HepG2 (cell line): ENCODE measurements at regions not wholly inside any gene's neighbourhood (a gene's known extent, or its start where the extent isn't known, plus 50 kb on each side); places are given as distances from the start of the nearest gene placed in this dataset.
A peak's percentile ranks its signal among the peaks of the same experiment; 100 is the strongest.
"Not testable (repeated sequence)": the region's sequence is repeated elsewhere in the genome, so short reads cannot be mapped to it uniquely, and the experiment has no call there.

Experiments
- ATAC-seq: fragments of 200-7000 bp; cut with Tn5 transposase; 3 replicates; pipeline ENCODE4 v1.9.1; 2020; ENCODE audit warnings: mild to moderate bottlenecking, moderate library complexity
- BruUV-seq: library from RNA; stranded (reverse); fragments of 400-500 nt; replicated peaks from 2 replicates; lab custom pipeline; 2021; lab: Mats Ljungman, UMichigan
- CTCF ChIA-PET: fragments of 300-600 bp; formaldehyde crosslinking; extraction: SDS; loops from one replicate; lab custom pipeline; 2021; ENCODE audit warnings: low total read pairs, inconsistent platforms, low intra/inter-chr PET ratio; lab: Yijun Ruan, JAX
- POLR2A ChIA-PET: fragments of 350-600 bp; sonication (Branson Sonifier 250); formaldehyde crosslinking; loops from one replicate; lab custom pipeline; 2020; ENCODE audit warnings: antibody characterized with exemption, inconsistent platforms; lab: Yijun Ruan, JAX
- DNase-seq: peaks from one replicate; pipeline ENCODE4 v3.0.0-alpha.2; 2015; ENCODE audit warnings: low spot score
- FAIRE-seq: peaks from 3 replicates; lab custom pipeline; 2011; peaks lifted over from hg19 to GRCh38; lab: Jason Lieb, UNC
- H2AFZ ChIP-seq: one replicate; pipeline ENCODE4 v1.6.1; 2011; ENCODE audit warnings: low read length, inconsistent platforms
- H3K27ac ChIP-seq: fragments of 300-600 bp; 3 replicates; pipeline ENCODE4 v1.8.0; 2011; ENCODE audit warnings: mixed run types, mild to moderate bottlenecking, mixed read lengths, low read length, inconsistent platforms; ENCODE audit not compliant: insufficient read depth; ENCODE audit errors: extremely low read length
- H3K27me3 ChIP-seq, 2 experiments: fragments of 200-600 bp in 1 of 2; 2 replicates in 1 of 2; 3 replicates in 1 of 2; pipeline versions ENCODE4 v1.6.0 to v1.8.0; 2011; ENCODE audit warnings: low read length in 2 of 2, mild to moderate bottlenecking in 2 of 2, moderate library complexity in 2 of 2, inconsistent platforms in 1 of 2; ENCODE audit not compliant: insufficient read depth in 2 of 2, control insufficient read depth in 1 of 2
- H3K36me3 ChIP-seq, 2 experiments: fragments of 200-600 bp in 1 of 2; replicated peaks in 1 of 2; 2 replicates in 1 of 2; 3 replicates in 1 of 2; pipeline versions ENCODE4 v1.5.1 to v1.8.0; 2011; ENCODE audit warnings: low read length in 2 of 2, inconsistent platforms in 1 of 2; ENCODE audit not compliant: insufficient read depth in 2 of 2, control insufficient read depth in 1 of 2
- H3K4me1 ChIP-seq: 2 replicates; pipeline ENCODE4 v1.5.1; 2012; ENCODE audit warnings: low read length, inconsistent platforms; ENCODE audit not compliant: insufficient read depth
- H3K4me2 ChIP-seq: 2 replicates; pipeline ENCODE4 v1.6.0; 2011; ENCODE audit warnings: low read depth, low read length, inconsistent platforms
- H3K4me3 ChIP-seq, 3 experiments: fragments of 200-600 bp in 1 of 3; sonication (generic), shearing (Covaris generic) in 1 of 3; replicated peaks in 1 of 3; 2 replicates each; pipeline ENCODE4 v1.5.1; 2011 to 2016; ENCODE audit warnings: low read length in 3 of 3, inconsistent platforms in 2 of 3, low read depth in 2 of 3, mild to moderate bottlenecking in 2 of 3, control low read depth in 1 of 3, mixed read lengths in 1 of 3; ENCODE audit not compliant: insufficient read depth in 1 of 3
- H3K79me2 ChIP-seq: one replicate; pipeline ENCODE4 v1.6.1; 2011; ENCODE audit warnings: low read length, inconsistent platforms; ENCODE audit not compliant: insufficient read depth
- H3K9ac ChIP-seq: 2 replicates; pipeline ENCODE4 v1.6.0; 2011; ENCODE audit warnings: mild to moderate bottlenecking, low read depth, low read length, inconsistent platforms; ENCODE audit not compliant: insufficient read depth
- H3K9me3 ChIP-seq: 2 replicates; pipeline ENCODE4 v1.5.1; 2012; ENCODE audit warnings: mild to moderate bottlenecking, low read length
- H4K20me1 ChIP-seq: 2 replicates; pipeline ENCODE4 v1.6.0; 2011; ENCODE audit warnings: inconsistent platforms, mild to moderate bottlenecking, low read length, moderate library complexity; ENCODE audit not compliant: insufficient read depth
- ZNF768 ChIP-seq: sonication (generic); formaldehyde crosslinking; IDR thresholded peaks from 2 replicates; pipeline ENCODE4 v1.4.0; 2020; ENCODE audit warnings: missing genetic modification reagents
- WGBS: methylation state at CpG from one replicate; pipeline ENCODE4 v1.1.6; 2017; ENCODE audit warnings: low lambda C conversion rate; 5-methylcytosine and 5-hydroxymethylcytosine counted together
- in situ Hi-C: cut with HindIII; loops from 2 replicates; pipeline ENCODE4 v1.10.0; 2017; ENCODE audit warnings: low pct_unique_long_range_greater_than_20kb; ENCODE audit not compliant: extremely low pct_ligation_motif_present
- intact Hi-C: fragments of 100-400 bp; cut with micrococcal nuclease; formaldehyde crosslinking; loops from one replicate; pipeline ENCODE4 v1.10.0; 2022; ENCODE audit not compliant: unreplicated experiment

DNA sequence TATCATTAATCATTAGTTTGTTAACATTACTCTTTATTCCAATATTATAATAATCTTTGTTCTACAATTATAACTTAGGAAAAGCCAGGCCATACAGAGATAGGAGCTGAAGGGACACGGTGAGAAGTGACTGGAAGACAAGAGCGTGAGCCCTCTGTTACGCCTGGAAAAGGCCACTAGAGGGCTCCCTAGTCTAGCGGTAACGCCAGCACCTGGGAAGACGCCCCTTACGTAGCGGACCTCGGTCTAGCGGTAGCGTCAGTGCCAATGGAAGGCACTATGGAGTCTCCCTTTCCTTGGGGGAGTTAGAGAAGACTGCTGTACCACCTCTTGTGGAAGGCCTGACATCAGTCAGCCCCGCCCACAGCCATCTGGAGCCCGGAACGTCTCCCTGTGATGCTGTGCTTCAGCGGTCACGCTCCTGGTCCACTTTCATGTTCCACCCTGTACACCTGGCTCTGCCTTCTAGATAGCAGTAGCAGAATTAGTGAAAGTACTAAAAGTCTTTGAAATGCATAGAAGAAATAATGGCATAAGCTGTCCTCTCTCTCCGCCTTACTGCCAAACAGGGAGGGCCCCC is 55.6 kb upstream of the MTLN start:
- peak; percentile 40; the same call in 1 of the 2 replicates for TF ChIP-seq ZNF768 (CRISPR knock-in tag)
- DNase-seq, H2AFZ ChIP-seq, FAIRE-seq, H3K4me1 ChIP-seq, H4K20me1 ChIP-seq, intact Hi-C loops, H3K27ac ChIP-seq, H3K4me3 ChIP-seq, H3K79me2 ChIP-seq, H3K9ac ChIP-seq, in situ Hi-C loops, POLR2A ChIA-PET, H3K27me3 ChIP-seq, H3K9me3 ChIP-seq, CTCF ChIA-PET, H3K36me3 ChIP-seq, BruUV-seq: not testable (repeated sequence)
- peak overlapping the region; percentile 36; the same call in 1 of the 2 replicates for H3K4me2 ChIP-seq
- peak; percentile 91 for ATAC-seq
- 88% methylated on average over 1 of the region's 17 CpGs for WGBS

GRCh38 chr2:110264804-110265203 is 52.5 kb upstream of the MTLN start:
- H4K20me1 ChIP-seq, DNase-seq, in situ Hi-C loops, FAIRE-seq, H3K4me3 ChIP-seq, H3K9ac ChIP-seq, ATAC-seq, H3K4me1 ChIP-seq, H3K79me2 ChIP-seq, CTCF ChIA-PET, POLR2A ChIA-PET, H3K27me3 ChIP-seq, intact Hi-C loops, H2AFZ ChIP-seq, BruUV-seq, H3K27ac ChIP-seq, H3K4me2 ChIP-seq, H3K36me3 ChIP-seq, H3K9me3 ChIP-seq: not testable (repeated sequence)
- WGBS = no CpG with 5 or more reads among the region's 1 CpG
